ENCODE measurements at regions not wholly inside any gene's neighbourhood (a gene's known extent, or its start where the extent isn't known, plus 50 kb on each side); places are given as distances from the start of the nearest gene placed in this dataset.

- TF ChIP-seq CTCF (conservative IDR thresholded peaks at IDR 0.05; ENCODE audit: low read length) = no peak
- no peak for TF ChIP-seq EZH2phosphoT487 (IDR thresholded peaks at IDR 0.05; ENCODE audit: borderline replicate concordance)
Observed at GRCh38 chr2:159867567-159868361, 69.8 kb upstream of the CD302 start.

All from Loucy (cell line).